ENCODE measurements at regions not wholly inside any gene's neighbourhood (a gene's known extent, or its start where the extent isn't known, plus 50 kb on each side); places are given as distances from the start of the nearest gene placed in this dataset.

DNA sequence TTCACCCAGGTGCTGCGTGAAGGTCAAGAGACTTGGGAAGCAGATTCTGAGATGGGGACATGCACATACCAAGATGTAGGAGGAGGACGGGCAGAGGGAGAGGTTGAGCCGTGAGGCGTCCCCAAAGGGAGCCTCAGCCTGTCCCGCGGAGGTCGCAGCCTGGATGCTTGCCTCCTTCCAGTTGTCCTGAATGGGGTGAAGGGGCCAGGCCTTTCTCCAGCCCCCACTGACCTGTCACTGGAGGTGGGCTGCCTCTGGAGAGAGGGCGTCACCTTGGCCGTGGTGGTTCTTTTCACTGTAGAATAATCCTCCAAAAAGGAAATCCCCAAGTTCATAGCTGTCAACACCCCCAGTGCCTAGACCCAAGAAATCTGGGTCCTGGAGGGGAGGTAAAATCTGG lies 283.0 kb upstream of the VSTM2A start:
- H3K9me3 ChIP-seq (ENCODE audit: insufficient read depth, low read length), result no peaks in the 10 kb centered on the region
- no peaks in the 10 kb centered on the region for H3K4me1 ChIP-seq (ENCODE audit: low read length)
- H3K27me3 ChIP-seq (ENCODE audit: low read depth, low read length), result no peaks in the 10 kb centered on the region
- H4K20me1 ChIP-seq (ENCODE audit: insufficient read depth, low read length), result no peaks in the 10 kb centered on the region
- no peaks in the 10 kb centered on the region for H3K36me3 ChIP-seq (replicated peaks; ENCODE audit: low read depth, low read length)
- no peak overlapping the region for H3K4me2 ChIP-seq (ENCODE audit: low read length)
- H3K4me3 ChIP-seq (ENCODE audit: low read length), result no peak overlapping the region
- H2AFZ ChIP-seq (ENCODE audit: low read depth, low read length), result no peak overlapping the region
- no peaks in the 10 kb centered on the region for H3K79me2 ChIP-seq (ENCODE audit: low read length)
- H3K27ac ChIP-seq (ENCODE audit: low read length), result no peak overlapping the region
- no peak for TF ChIP-seq EZH2phosphoT487 (IDR thresholded peaks at IDR 0.05; ENCODE audit: low read depth)
- TF ChIP-seq, protein P1, sequence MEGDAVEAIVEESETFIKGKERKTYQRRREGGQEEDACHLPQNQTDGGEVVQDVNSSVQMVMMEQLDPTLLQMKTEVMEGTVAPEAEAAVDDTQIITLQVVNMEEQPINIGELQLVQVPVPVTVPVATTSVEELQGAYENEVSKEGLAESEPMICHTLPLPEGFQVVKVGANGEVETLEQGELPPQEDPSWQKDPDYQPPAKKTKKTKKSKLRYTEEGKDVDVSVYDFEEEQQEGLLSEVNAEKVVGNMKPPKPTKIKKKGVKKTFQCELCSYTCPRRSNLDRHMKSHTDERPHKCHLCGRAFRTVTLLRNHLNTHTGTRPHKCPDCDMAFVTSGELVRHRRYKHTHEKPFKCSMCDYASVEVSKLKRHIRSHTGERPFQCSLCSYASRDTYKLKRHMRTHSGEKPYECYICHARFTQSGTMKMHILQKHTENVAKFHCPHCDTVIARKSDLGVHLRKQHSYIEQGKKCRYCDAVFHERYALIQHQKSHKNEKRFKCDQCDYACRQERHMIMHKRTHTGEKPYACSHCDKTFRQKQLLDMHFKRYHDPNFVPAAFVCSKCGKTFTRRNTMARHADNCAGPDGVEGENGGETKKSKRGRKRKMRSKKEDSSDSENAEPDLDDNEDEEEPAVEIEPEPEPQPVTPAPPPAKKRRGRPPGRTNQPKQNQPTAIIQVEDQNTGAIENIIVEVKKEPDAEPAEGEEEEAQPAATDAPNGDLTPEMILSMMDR (IDR thresholded peaks at IDR 0.05; ENCODE audit: low read depth, low read length), result no peak
- no peak overlapping the region for H3K9ac ChIP-seq (ENCODE audit: low read length)

DNA sequence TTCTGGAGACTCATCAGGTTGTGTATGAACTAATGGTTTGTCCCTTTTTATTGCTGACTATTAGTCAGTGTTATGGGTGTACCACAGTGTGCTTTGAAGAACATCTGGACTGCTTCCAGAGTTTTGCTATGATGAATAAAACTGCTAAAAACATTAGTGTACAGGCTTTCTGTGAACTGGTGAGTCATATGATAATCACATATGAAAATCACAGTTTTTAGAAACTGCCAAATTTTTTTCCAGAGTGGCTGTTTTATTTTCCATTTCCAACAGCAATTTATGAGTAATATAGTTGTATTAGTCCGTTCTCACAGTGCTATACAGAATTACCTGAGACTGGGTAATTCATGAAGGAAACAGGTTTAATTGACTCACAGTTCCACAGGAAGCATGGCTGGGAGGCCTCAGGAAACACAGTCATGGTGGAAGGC lies 281.2 kb upstream of the VSTM2A start:
- TF ChIP-seq, protein P1 (IDR thresholded peaks at IDR 0.05; ENCODE audit: low read depth, low read length), result no peak
- no peak for TF ChIP-seq EZH2phosphoT487 (IDR thresholded peaks at IDR 0.05; ENCODE audit: low read depth)
- Histone ChIP-seq H4K20me1 (ENCODE audit: insufficient read depth, low read length) (no peaks in the 10 kb centered on the region), H3K9me3 (ENCODE audit: insufficient read depth, low read length) (no peaks in the 10 kb centered on the region)

DNA sequence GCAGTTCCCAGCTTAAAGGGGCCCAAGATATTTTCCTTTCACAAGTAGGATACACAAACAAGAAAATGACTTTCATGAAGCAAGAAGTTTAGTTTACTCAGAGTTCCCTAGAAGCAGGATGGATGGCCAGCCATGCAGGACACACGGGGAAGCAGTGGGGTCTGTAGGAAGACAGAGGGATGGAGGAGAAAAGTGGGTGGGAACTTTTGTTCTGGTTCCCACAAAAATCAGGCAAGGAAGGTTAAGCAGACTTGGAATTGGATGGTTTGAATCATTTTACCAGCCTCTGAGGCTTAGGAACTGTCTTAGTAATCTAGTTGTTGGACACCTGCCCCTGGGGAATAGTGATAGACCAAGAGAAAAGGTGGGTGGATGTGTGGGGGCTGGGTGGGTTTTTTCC lies 263.3 kb upstream of the VSTM2A start:
- no peaks in the 10 kb centered on the region for H3K36me3 ChIP-seq (replicated peaks; ENCODE audit: low read depth, low read length)
- no peak overlapping the region for H3K4me3 ChIP-seq (ENCODE audit: low read length)
- TF ChIP-seq, protein P1 (IDR thresholded peaks at IDR 0.05; ENCODE audit: low read depth, low read length), result no peak
- TF ChIP-seq EZH2phosphoT487 (IDR thresholded peaks at IDR 0.05; ENCODE audit: low read depth), result no peak
- H4K20me1 ChIP-seq (ENCODE audit: insufficient read depth, low read length), result no peaks in the 10 kb centered on the region
- H3K27me3 ChIP-seq (ENCODE audit: low read depth, low read length), result no peaks in the 10 kb centered on the region
- no peak overlapping the region for H2AFZ ChIP-seq (ENCODE audit: low read depth, low read length)
- no peaks in the 10 kb centered on the region for H3K9me3 ChIP-seq (ENCODE audit: insufficient read depth, low read length)
- H3K79me2 ChIP-seq (ENCODE audit: low read length), result no peaks in the 10 kb centered on the region
- no peak overlapping the region for H3K4me2 ChIP-seq (ENCODE audit: low read length)
- H3K27ac ChIP-seq (ENCODE audit: low read length), result no peak overlapping the region
- H3K4me1 ChIP-seq (ENCODE audit: low read length), result no peaks in the 10 kb centered on the region
- no peak overlapping the region for H3K9ac ChIP-seq (ENCODE audit: low read length)

More for the DNA sequence above, 281.2 kb upstream of the VSTM2A start:
- Histone ChIP-seq H3K4me3 (ENCODE audit: low read length) (no peak overlapping the region), H3K9ac (ENCODE audit: low read length) (no peak overlapping the region), H3K27ac (ENCODE audit: low read length) (no peak overlapping the region), H3K36me3 (replicated peaks; ENCODE audit: low read depth, low read length) (no peaks in the 10 kb centered on the region), H2AFZ (ENCODE audit: low read depth, low read length) (no peak overlapping the region), H3K4me2 (ENCODE audit: low read length) (no peak overlapping the region), H3K79me2 (ENCODE audit: low read length) (no peaks in the 10 kb centered on the region), H3K27me3 (ENCODE audit: low read depth, low read length) (no peaks in the 10 kb centered on the region), H3K4me1 (ENCODE audit: low read length) (no peaks in the 10 kb centered on the region)

DNA sequence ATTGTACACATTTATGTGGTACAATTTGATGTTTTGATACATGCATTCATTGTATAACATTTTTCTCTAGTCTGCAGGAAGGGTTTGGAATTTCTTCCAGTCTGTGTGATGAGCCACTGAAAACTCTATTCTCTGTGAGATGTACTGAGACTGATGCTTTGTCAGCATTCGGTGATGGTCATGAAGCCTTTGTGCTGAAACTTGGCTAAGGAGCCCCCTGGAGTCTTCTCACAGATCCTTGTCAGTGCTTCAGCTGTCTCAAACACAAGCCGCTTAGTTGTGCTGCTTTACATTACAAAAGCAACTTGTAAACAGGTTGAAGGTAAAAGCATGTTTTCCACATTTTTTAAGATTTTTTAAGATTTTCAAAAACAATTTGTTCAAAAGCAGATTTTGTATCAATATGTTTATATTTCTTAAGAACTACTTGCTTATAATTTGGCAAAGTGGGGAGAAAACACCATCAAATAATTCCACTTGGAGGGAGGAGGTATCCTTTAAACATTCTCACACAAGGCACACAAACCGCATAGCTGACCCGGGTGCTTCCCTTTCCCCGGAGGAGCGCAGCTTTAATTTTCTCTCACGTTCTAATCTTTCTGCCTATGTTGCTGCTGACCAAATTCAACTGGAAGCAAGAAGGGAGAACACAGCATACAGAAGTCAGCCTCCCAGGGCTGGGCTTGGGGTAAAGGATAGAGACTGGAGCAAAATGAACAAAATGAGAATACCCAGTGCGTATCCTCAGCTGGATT lies 249.8 kb upstream of the VSTM2A start:
- Histone ChIP-seq H3K4me1 (ENCODE audit: low read length) (no peaks in the 10 kb centered on the region), H3K27me3 (ENCODE audit: low read depth, low read length) (no peaks in the 10 kb centered on the region), H2AFZ (ENCODE audit: low read depth, low read length) (no peak overlapping the region), H3K9ac (ENCODE audit: low read length) (no peak overlapping the region), H3K4me2 (ENCODE audit: low read length) (no peak overlapping the region), H3K36me3 (replicated peaks; ENCODE audit: low read depth, low read length) (no peaks in the 10 kb centered on the region), H3K27ac (ENCODE audit: low read length) (no peak overlapping the region), H3K4me3 (ENCODE audit: low read length) (no peak overlapping the region), H4K20me1 (ENCODE audit: insufficient read depth, low read length) (no peaks in the 10 kb centered on the region), H3K9me3 (ENCODE audit: insufficient read depth, low read length) (no peaks in the 10 kb centered on the region), H3K79me2 (ENCODE audit: low read length) (no peaks in the 10 kb centered on the region)
- TF ChIP-seq EZH2phosphoT487 (IDR thresholded peaks at IDR 0.05; ENCODE audit: low read depth), result no peak
- TF ChIP-seq, protein P1 (IDR thresholded peaks at IDR 0.05; ENCODE audit: low read depth, low read length), result no peak

Data from OCI-LY3 (cell line).